ENCODE measurements at regions not wholly inside any gene's neighbourhood (a gene's known extent, or its start where the extent isn't known, plus 50 kb on each side); places are given as distances from the start of the nearest gene placed in this dataset.

DNA sequence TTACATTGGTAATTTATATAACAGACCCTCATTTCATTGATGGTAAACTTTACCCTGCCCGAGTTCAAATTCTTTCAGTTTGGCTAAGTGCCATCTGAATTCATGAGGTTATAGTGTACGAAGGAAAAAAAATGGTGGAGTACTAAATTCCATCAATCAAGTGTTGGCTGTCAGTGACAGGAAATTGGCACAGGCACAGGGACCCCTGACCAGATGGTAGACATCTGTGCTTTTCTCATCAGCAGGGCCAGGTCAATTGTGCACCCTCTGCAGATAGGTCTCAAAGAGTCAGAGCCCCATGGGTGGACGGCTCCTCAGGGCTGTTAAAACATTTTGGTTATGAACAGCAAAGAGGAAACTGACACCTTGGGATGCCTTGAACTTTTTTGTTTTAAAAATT lies 439.2 kb downstream of the SETBP1 start:
- intact Hi-C loops (cut with micrococcal nuclease): no loop called here

DNA sequence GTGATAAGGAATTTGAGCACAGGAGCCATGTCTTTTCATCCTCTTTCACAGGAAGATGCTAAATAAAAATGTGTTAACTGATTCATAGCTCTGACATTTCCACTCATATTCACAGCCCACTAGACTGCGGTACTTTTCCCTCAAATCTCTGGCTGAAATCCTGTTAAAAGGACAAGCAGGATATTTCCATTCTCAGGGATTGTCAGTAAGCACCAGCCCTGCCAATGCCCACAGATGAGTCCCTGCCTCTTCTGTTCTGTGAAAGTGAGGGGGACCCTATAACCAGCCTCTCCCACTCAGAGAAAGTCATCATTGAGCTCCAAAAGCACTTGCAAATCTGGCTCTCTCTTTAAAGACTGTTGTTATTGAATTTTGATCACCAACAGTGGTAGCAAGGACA lies 440.5 kb downstream of the SETBP1 start:
- H3K27me3 Mint-ChIP-seq (ENCODE audit: low read depth): no peaks in the 10 kb centered on the region
- DNase-seq (ENCODE audit: low spot score): no peak
- no peaks in the 10 kb centered on the region for H3K4me1 Mint-ChIP-seq (ENCODE audit: low read depth)
- intact Hi-C loops (cut with micrococcal nuclease): no loop called here
- H3K4me3 Mint-ChIP-seq (ENCODE audit: low read depth): no peak overlapping the region
- H3K9me3 Mint-ChIP-seq: no peaks in the 10 kb centered on the region
- no peak overlapping the region for H3K27ac Mint-ChIP-seq
- no peaks in the 10 kb centered on the region for H3K36me3 Mint-ChIP-seq (ENCODE audit: low read depth)

More for the DNA sequence above, 439.2 kb downstream of the SETBP1 start:
- H3K4me1 Mint-ChIP-seq (ENCODE audit: low read depth): no peaks in the 10 kb centered on the region
- no peaks in the 10 kb centered on the region for H3K36me3 Mint-ChIP-seq (ENCODE audit: low read depth)
- no peak for DNase-seq (ENCODE audit: low spot score)
- no peaks in the 10 kb centered on the region for H3K9me3 Mint-ChIP-seq
- no peak overlapping the region for H3K4me3 Mint-ChIP-seq (ENCODE audit: low read depth)
- H3K27me3 Mint-ChIP-seq (ENCODE audit: low read depth): peaks cover 3% of the 10 kb centered on the region
- no peak overlapping the region for H3K27ac Mint-ChIP-seq

GRCh38 chr18:45122506-45122905 lies 441.8 kb downstream of the SETBP1 start:
- H3K27me3 Mint-ChIP-seq (ENCODE audit: low read depth): no peaks in the 10 kb centered on the region
- no peak for DNase-seq (ENCODE audit: low spot score)
- H3K9me3 Mint-ChIP-seq: no peaks in the 10 kb centered on the region
- no peaks in the 10 kb centered on the region for H3K36me3 Mint-ChIP-seq (ENCODE audit: low read depth)
- no peak overlapping the region for H3K4me3 Mint-ChIP-seq (ENCODE audit: low read depth)
- intact Hi-C loops (cut with micrococcal nuclease): no loop called here
- no peak overlapping the region for H3K27ac Mint-ChIP-seq
- no peaks in the 10 kb centered on the region for H3K4me1 Mint-ChIP-seq (ENCODE audit: low read depth)

DNA sequence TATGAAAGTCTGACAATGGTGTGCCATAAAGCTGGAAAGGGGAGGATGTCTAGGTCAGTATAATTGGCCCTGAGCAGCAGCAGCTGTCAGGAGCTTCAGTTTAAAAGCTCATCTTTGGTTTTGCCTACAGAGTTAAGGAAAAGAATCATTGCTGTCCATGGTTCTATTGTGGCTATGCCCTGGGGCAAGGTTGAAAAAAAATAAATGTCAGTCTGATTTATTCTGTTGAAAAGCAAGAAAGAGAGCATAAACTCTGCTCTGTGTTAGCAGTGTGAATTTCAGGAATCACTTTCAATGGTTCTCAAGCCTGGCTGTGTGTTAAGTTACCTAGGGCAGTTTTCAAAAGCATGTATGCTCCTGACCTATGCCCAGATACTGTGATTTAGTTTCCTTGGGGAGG lies 446.7 kb downstream of the SETBP1 start:
- Mint-ChIP-seq H3K4me3 (ENCODE audit: low read depth) (no peak overlapping the region), H3K27ac (no peak overlapping the region), H3K4me1 (ENCODE audit: low read depth) (no peaks in the 10 kb centered on the region), H3K36me3 (ENCODE audit: low read depth) (no peaks in the 10 kb centered on the region), H3K27me3 (ENCODE audit: low read depth) (peaks cover 3% of the 10 kb centered on the region), H3K9me3 (no peaks in the 10 kb centered on the region)
- DNase-seq (ENCODE audit: low spot score): no peak
- intact Hi-C loops (cut with micrococcal nuclease): no loop called here

GRCh38 chr18:45133276-45133675 lies 452.6 kb downstream of the SETBP1 start:
- no peaks in the 10 kb centered on the region for H3K9me3 Mint-ChIP-seq
- H3K27ac Mint-ChIP-seq: no peak overlapping the region
- intact Hi-C loops (cut with micrococcal nuclease): no loop called here
- peaks cover 3% of the 10 kb centered on the region for H3K27me3 Mint-ChIP-seq (ENCODE audit: low read depth)
- no peaks in the 10 kb centered on the region for H3K4me1 Mint-ChIP-seq (ENCODE audit: low read depth)
- H3K36me3 Mint-ChIP-seq (ENCODE audit: low read depth): no peaks in the 10 kb centered on the region
- no peak overlapping the region for H3K4me3 Mint-ChIP-seq (ENCODE audit: low read depth)
- DNase-seq (ENCODE audit: low spot score): no peak

GRCh38 chr18:45136381-45137086 lies 455.8 kb downstream of the SETBP1 start:
- Mint-ChIP-seq H3K36me3 (ENCODE audit: low read depth) (no peaks in the 10 kb centered on the region), H3K27me3 (ENCODE audit: low read depth) (peaks cover 1% of the 10 kb centered on the region), H3K4me1 (ENCODE audit: low read depth) (no peaks in the 10 kb centered on the region), H3K4me3 (ENCODE audit: low read depth) (no peak overlapping the region), H3K9me3 (no peaks in the 10 kb centered on the region), H3K27ac (no peak overlapping the region)
- no peak for DNase-seq (ENCODE audit: low spot score)
- intact Hi-C loops (cut with micrococcal nuclease): no loop called here

GRCh38 chr18:45137087-45137419 lies 456.4 kb downstream of the SETBP1 start:
- no peak overlapping the region for H3K27ac Mint-ChIP-seq
- DNase-seq (ENCODE audit: low spot score): no peak
- H3K4me3 Mint-ChIP-seq (ENCODE audit: low read depth): no peak overlapping the region
- no peaks in the 10 kb centered on the region for H3K36me3 Mint-ChIP-seq (ENCODE audit: low read depth)
- H3K9me3 Mint-ChIP-seq: no peaks in the 10 kb centered on the region
- intact Hi-C loops (cut with micrococcal nuclease): no loop called here
- peaks cover 1% of the 10 kb centered on the region for H3K27me3 Mint-ChIP-seq (ENCODE audit: low read depth)
- H3K4me1 Mint-ChIP-seq (ENCODE audit: low read depth): no peaks in the 10 kb centered on the region

DNA sequence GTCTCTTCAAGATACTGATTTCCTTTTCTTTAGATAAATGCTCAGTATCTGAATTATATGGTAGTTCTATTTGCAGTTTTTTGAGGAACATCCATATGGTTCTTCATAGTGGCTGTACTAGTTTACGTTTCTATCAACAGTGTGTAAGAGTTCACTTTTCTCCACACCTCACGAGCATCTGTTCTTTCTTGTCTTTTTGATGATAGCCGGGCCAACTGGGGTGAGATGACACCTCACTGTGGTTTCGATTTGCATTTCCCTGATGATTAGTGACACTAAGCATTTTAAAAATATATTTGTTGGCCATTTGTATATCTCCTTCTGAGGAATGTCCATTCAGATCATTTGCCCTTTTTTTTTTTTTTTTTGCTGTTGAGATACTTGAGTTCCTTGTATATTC lies 458.8 kb downstream of the SETBP1 start:
- no peaks in the 10 kb centered on the region for H3K9me3 Mint-ChIP-seq
- H3K36me3 Mint-ChIP-seq (ENCODE audit: low read depth): no peaks in the 10 kb centered on the region
- intact Hi-C loops (cut with micrococcal nuclease): no loop called here
- no peak overlapping the region for H3K27ac Mint-ChIP-seq
- no peaks in the 10 kb centered on the region for H3K4me1 Mint-ChIP-seq (ENCODE audit: low read depth)
- H3K4me3 Mint-ChIP-seq (ENCODE audit: low read depth): no peak overlapping the region
- H3K27me3 Mint-ChIP-seq (ENCODE audit: low read depth): no peaks in the 10 kb centered on the region
- no peak for DNase-seq (ENCODE audit: low spot score)

DNA sequence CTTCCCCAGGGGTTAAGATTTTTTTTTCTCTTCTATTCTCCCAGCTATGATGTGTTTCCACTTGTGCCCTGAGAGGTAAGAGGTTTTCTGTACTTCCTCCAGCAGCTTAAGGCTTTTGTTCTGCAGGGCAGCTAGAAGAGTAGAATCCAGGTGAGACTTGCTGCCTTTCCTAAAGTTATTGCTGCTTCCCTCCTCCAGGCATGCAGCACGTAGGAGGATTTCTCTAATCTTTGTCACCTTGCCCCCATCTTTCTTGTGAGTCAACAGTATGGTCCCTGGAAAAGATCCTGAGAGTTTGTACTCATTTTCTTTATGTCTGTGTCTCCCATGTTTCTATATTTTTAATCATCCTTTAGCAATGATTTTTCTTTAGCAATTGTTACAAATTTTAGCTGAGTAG lies 462.2 kb downstream of the SETBP1 start:
- Mint-ChIP-seq H3K27ac (no peak overlapping the region), H3K4me3 (ENCODE audit: low read depth) (no peak overlapping the region), H3K9me3 (no peaks in the 10 kb centered on the region), H3K36me3 (ENCODE audit: low read depth) (no peaks in the 10 kb centered on the region), H3K27me3 (ENCODE audit: low read depth) (no peaks in the 10 kb centered on the region), H3K4me1 (ENCODE audit: low read depth) (no peaks in the 10 kb centered on the region)
- intact Hi-C loops (cut with micrococcal nuclease): no loop called here
- no peak for DNase-seq (ENCODE audit: low spot score)

- Mint-ChIP-seq H3K9me3 (no peaks in the 10 kb centered on the region), H3K4me3 (ENCODE audit: low read depth) (no peak overlapping the region), H3K4me1 (ENCODE audit: low read depth) (no peaks in the 10 kb centered on the region), H3K27ac (no peak overlapping the region), H3K27me3 (ENCODE audit: low read depth) (no peaks in the 10 kb centered on the region), H3K36me3 (ENCODE audit: low read depth) (no peaks in the 10 kb centered on the region)
- intact Hi-C loops (cut with micrococcal nuclease): no loop called here
- no peak for DNase-seq (ENCODE audit: low spot score)
These were observed 465.6 kb upstream of the SLC14A2 start for GRCh38 chr18:45149712-45150111.

DNA sequence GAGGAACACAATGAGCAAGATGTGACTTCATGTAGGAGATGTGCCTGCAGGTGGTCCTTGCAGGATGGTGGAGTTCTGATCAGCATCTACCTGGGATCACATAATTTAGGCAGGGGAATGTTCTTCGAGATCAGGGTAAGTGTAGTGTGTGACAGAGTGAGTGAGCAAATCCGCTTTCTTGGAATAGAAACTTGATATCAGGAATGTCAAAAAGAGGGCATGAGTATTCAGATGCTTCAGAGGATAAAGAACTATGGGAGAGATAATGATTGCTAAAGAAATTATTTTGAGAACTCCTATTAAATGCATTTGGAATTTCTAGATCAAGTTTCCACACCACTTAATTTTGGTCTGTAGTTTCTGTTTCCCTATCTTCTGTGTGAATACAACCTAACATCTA lies 463.6 kb upstream of the SLC14A2 start:
- intact Hi-C loops (cut with micrococcal nuclease): no loop called here
- Mint-ChIP-seq H3K4me1 (ENCODE audit: low read depth) (no peaks in the 10 kb centered on the region), H3K4me3 (ENCODE audit: low read depth) (no peak overlapping the region), H3K27me3 (ENCODE audit: low read depth) (no peaks in the 10 kb centered on the region), H3K9me3 (no peaks in the 10 kb centered on the region), H3K27ac (no peak overlapping the region), H3K36me3 (ENCODE audit: low read depth) (no peaks in the 10 kb centered on the region)
- no peak for DNase-seq (ENCODE audit: low spot score)

DNA sequence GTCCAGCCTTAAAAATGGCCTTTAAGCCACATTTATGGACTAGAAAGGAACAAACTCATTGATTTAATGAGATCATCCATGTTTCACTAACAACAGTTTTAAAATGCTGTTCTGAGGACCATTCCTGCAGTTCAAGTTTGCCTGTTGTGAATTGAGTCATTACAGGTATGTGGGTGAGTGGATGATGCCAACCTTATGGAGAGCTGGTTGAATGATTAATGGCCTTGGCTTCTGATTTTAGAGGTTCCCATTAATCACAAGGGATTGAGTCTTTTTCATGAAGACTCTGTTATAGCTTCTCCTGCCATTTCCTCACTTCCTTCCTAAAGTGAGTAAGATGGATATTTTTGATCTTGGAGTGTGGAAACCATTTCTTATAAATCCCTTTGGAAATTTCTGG lies 459.8 kb upstream of the SLC14A2 start:
- intact Hi-C loops (cut with micrococcal nuclease): no loop called here
- Mint-ChIP-seq H3K27ac (no peak overlapping the region), H3K4me1 (ENCODE audit: low read depth) (no peaks in the 10 kb centered on the region), H3K27me3 (ENCODE audit: low read depth) (no peaks in the 10 kb centered on the region), H3K36me3 (ENCODE audit: low read depth) (no peaks in the 10 kb centered on the region), H3K4me3 (ENCODE audit: low read depth) (no peak overlapping the region), H3K9me3 (no peaks in the 10 kb centered on the region)
- no peak for DNase-seq (ENCODE audit: low spot score)

DNA sequence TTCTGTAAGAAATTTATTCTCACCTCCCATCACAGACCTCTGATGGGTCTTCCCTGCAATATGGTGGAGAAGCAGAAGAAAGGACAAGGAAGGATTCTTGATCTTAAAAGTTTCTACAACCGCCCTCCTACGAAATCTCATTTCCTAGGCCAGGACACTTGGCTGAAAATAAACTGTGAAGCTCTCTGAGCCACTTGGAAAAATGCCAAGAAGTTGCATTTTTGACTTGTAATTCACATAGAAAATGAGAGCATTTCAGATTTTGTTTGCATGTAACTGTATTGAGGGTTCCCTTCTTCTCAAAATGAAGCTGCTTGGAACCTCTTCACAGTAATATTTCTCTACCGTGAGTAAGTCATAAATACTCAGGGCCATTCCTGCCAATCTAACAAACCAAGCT lies 458.3 kb upstream of the SLC14A2 start:
- Mint-ChIP-seq H3K27me3 (ENCODE audit: low read depth) (peaks cover 6% of the 10 kb centered on the region), H3K4me1 (ENCODE audit: low read depth) (no peaks in the 10 kb centered on the region), H3K36me3 (ENCODE audit: low read depth) (no peaks in the 10 kb centered on the region)

GRCh38 chr18:45157576-45157975 lies 457.7 kb upstream of the SLC14A2 start:
- no peaks in the 10 kb centered on the region for H3K4me1 Mint-ChIP-seq (ENCODE audit: low read depth)
- peaks cover 7% of the 10 kb centered on the region for H3K27me3 Mint-ChIP-seq (ENCODE audit: low read depth)
- H3K36me3 Mint-ChIP-seq (ENCODE audit: low read depth): no peaks in the 10 kb centered on the region
- H3K9me3 Mint-ChIP-seq: no peaks in the 10 kb centered on the region
- intact Hi-C loops (cut with micrococcal nuclease): no loop called here
- no peak overlapping the region for H3K4me3 Mint-ChIP-seq (ENCODE audit: low read depth)
- DNase-seq (ENCODE audit: low spot score): no peak
- no peak overlapping the region for H3K27ac Mint-ChIP-seq

More for the DNA sequence above, 458.3 kb upstream of the SLC14A2 start:
- intact Hi-C loops (cut with micrococcal nuclease): no loop called here
- H3K4me3 Mint-ChIP-seq (ENCODE audit: low read depth): no peak overlapping the region
- no peak overlapping the region for H3K27ac Mint-ChIP-seq
- H3K9me3 Mint-ChIP-seq: no peaks in the 10 kb centered on the region
- DNase-seq (ENCODE audit: low spot score): no peak
